HG02870 (cell line): ENCODE measurements at regions not wholly inside any gene's neighbourhood (a gene's known extent, or its start where the extent isn't known, plus 50 kb on each side); places are given as distances from the start of the nearest gene placed in this dataset.

Experiments
- ATAC-seq: cut with Tn5 transposase; IDR thresholded peaks from one replicate; pipeline ENCODE4 v1.9.1; 2021; ENCODE audit warnings: mild to moderate bottlenecking, moderate library complexity; ENCODE audit not compliant: unreplicated experiment

GRCh38 chr11:122183933-122184332, 67.9 kb upstream of the BLID start:
- ATAC-seq, result no peak

GRCh38 chr11:122181893-122182292, 65.9 kb upstream of the BLID start:
- no peak for ATAC-seq

- no peak for ATAC-seq
Measured at GRCh38 chr11:122181372-122181771, 65.4 kb upstream of the BLID start.

- no peak for ATAC-seq
Measured at GRCh38 chr11:122179961-122180834, 64.2 kb upstream of the BLID start.

GRCh38 chr11:122178795-122179194, 62.8 kb upstream of the BLID start:
- no peak for ATAC-seq

GRCh38 chr11:122177238-122177637, 61.2 kb upstream of the BLID start:
- no peak for ATAC-seq

- ATAC-seq, result no peak
Measured at GRCh38 chr11:122176651-122177050, 60.6 kb upstream of the BLID start.

GRCh38 chr11:122175306-122175705, 59.3 kb upstream of the BLID start:
- no peak for ATAC-seq

- ATAC-seq, result no peak
Measured at GRCh38 chr11:122173587-122173986, 57.6 kb upstream of the BLID start.

- ATAC-seq, result no peak
Measured at GRCh38 chr11:122173074-122173450, 57.0 kb upstream of the BLID start.

GRCh38 chr11:122172352-122173073, 56.5 kb upstream of the BLID start:
- ATAC-seq, result no peak

GRCh38 chr11:122170815-122171475, 54.9 kb upstream of the BLID start:
- no peak for ATAC-seq

- ATAC-seq, result no peak
Measured at GRCh38 chr11:122168218-122168617, 52.2 kb upstream of the BLID start.

- no peak for ATAC-seq
Measured at GRCh38 chr11:122167100-122167499, 51.1 kb upstream of the BLID start.

- no peak for ATAC-seq
Measured at GRCh38 chr11:122165607-122166371, 49.8 kb upstream of the BLID start.
